ENCODE measurements at regions not wholly inside any gene's neighbourhood (a gene's known extent, or its start where the extent isn't known, plus 50 kb on each side); places are given as distances from the start of the nearest gene placed in this dataset.
A peak's percentile ranks its signal among the peaks of the same experiment; 100 is the strongest.
"Not testable (repeated sequence)": the region's sequence is repeated elsewhere in the genome, so short reads cannot be mapped to it uniquely, and the experiment has no call there.

DNA sequence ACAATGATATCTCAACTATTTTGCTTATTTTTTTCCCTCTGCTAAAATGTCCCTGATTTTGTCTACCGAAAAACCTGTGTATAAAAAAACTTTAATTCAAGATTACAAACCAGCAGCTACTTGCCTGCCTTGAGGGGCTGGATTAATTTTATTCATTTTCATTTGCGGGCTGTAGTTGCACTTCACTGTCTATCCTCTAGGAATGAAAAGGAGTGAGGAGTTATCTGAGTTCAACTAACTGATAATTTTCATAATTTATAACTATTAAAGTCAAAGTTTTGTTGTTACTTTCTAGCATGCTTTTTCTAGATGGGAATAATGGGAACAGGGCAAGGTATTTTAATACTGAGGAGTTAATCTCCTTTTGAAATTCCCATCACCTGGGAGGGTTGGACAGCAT lies 50.3 kb upstream of the AGTPBP1 start:
- DNase-seq = not testable (repeated sequence)

DNA sequence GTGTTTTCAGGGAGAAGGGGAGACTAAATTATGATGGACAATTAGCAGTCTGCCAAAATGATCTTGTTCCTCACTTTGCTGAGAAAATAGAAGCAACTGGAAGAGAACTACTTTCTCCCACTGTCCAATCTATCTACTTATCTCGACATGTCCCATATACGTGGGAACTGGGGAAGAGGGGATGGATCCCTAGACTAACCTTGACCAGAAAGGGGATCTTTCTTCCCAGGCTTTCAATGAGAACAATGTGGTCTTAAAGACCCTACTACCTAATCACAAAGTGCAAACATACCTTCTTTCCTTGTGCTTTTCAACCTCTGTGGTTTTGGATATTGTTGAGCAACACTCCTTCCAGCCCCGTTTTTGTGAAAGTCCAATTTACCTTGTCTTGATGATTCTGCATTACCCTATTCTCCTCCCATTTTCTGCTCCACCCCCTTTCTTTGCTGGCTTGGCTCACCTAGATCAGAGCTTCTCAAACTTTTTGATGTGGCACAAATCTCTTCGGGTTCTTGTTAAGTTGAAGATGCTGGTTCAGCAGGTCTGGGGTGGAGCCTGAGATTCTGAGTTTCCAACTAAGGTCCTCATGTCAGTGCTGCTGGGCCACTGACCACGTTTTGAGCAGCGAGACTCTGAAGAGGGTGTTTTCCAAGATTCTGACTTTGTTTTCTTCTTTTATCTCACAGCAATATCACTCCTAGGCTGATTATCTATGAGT lies 61.4 kb upstream of the AGTPBP1 start:
- not testable (repeated sequence) for DNase-seq

DNA sequence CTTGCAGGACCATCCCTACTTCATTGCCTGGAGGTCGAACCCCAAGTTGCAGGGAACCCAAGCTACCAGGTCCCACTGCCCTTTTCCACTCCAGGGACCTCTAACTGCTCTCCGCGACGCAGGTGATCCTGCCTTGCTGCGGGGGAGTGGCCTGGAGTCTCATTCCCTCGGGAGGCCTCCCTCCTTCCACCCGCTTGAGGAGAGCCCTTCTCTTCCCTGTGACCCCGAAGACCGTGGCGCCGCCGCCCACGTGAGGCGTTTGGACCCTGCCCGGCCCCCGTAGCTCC lies 63.0 kb upstream of the AGTPBP1 start:
- not testable (repeated sequence) for DNase-seq

DNA sequence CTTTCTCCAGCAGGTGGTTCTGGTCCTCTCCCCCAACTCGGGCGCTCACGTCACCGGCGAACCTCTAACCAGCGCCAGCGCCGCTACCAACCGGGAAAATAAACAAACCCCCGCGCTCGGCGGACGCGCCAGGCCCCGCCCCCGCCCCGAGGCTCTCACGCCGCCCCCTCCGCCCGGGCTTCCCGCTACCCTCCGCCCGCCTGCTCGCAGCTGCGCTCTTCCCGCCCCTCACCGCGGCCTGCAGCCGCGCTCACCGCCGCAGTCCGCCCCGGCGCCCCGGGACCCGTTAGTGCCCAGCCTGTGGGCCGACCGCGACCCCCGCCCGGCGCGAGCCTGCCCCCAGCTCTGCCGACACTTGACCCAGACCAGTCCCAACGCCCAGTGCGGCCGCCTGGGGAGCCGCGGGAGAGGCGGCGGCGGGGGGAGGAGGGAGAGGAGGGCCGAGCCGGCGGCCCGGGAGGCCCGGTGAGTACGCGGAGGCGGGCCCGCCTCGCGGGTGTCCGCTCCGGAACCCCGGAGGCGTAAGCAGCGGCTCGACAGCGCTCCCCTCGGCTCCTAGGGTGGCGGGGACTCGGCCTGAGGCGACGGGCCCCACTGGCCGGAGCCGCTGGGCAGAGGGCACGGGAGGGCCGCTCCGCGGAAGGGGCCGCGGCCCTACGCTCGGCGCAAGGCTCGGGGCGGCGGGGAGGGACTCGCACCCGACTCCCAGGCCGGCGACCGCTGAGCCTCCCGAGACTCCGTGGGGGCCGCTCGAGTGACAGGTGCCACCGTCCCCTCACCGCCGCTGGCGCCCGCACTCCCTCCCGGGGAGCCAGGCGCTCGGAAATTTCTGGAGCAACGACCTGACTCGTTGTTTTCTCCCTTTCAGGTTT lies 63.6 kb upstream of the AGTPBP1 start:
- DNase-seq = peak; percentile 49

DNA sequence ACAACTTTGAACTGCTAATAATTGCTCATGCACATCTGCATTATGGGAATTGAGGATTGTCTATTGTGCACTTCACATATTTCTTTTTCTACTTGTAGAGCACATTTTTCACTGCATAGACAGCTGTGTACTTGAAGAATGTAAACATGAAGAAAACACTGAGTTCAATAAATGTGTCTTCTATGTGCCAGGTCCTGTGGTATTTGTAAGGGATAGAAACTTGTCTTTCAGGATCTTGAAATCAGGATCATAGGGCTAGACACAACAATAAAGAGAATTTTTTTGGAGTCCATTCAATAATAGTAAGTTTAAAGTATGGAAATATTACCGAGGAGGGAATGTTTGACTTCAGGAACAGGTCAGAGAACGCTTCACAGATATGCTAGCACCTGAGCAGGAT lies 66.6 kb upstream of the AGTPBP1 start:
- not testable (repeated sequence) for DNase-seq

DNA sequence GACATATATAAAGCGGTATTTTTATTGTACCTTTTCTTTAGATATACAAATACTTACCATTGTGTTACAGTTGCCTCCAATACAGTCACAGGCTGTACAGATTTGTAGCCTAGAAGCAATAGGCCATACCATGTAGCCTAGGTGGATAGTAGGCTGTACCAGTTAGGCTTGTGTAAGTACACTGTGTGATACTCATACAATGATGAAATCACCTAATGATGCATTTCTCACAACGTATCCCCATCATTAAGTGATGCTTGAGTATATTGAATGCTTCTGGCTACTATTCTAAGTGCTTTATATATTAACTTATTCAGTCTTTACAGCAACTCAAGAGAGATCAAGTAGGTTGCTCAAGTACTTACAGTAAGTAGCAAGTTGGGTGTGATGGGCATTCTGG lies 71.6 kb upstream of the AGTPBP1 start:
- not testable (repeated sequence) for DNase-seq

DNA sequence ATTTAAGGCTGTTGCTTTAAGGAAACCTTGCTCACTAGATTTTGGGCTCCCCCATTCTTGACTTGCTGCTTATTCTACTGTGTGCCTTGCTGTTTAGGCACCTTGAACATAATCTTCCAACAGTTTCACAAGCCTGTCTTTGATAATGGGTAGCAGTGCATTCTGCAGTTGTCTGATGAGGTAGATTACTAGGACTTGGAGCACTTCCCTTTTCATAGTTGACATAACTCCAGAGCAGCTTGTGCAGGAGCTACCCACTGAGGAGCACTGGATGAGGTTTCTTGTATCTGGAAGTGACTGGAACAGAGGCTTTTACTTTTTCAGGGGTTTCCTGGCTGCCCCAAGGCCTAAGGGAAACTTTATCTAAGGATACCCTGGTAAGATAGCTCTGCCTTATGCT lies 73.0 kb upstream of the AGTPBP1 start:
- DNase-seq = not testable (repeated sequence)

DNA sequence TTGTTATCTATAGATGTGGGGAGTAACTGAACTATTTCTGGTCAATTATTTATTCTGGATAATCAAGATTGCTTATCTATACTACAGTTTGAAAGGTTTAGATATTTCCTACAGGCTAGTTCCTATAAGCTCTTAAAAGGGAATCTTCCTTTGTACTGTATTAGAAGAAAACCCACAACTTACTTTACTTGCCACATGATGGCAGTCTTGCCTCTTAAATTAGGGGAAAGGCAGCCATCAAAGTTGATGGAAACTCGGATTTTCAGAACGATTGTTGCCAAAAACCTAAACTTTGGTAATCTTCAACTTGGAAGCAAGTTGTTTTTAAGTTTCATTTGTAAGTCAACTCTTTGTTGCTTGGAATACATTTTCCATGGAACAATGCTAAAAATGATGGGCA lies 77.2 kb upstream of the AGTPBP1 start:
- DNase-seq = peak; percentile 40

DNA sequence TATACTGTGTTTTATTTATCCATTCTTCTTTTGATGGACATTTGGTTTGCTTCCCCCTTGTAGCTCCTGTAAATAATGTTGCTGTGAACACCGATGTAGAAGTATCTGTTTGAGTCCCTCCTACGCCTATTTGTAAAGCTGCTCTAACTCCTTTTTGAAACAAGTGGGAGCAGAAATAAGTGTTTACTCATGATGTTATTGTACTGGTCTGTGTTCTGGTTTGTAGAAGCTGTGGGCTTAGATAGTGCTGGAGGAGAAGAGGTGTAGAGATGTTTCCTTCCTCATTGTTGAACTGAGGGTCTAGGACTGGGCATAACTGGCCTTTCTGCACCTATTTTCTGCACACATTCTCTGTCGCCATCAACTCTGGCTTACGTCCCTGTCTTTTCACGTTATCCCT lies 78.8 kb upstream of the AGTPBP1 start:
- DNase-seq = not testable (repeated sequence)

DNA sequence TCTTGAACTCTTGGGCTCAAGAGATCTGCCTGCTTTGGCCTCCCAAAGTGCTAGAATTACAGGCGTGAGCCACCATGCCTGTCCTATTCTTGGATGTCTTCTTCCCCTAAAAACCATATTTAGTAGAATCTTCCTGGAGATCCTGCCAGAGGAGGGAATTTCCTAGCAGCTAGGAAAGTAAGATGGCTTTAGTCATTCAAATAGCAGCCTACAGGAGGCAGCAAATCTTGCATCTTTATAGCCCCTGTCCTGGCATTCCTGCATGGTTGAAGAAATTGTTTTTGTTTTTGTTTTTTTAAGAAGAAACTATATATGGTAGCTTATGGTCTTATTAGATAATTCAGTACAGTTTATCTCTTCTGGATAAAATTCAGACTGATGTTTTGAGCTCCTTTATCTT lies 83.2 kb upstream of the AGTPBP1 start:
- peak; percentile 14 for DNase-seq

DNA sequence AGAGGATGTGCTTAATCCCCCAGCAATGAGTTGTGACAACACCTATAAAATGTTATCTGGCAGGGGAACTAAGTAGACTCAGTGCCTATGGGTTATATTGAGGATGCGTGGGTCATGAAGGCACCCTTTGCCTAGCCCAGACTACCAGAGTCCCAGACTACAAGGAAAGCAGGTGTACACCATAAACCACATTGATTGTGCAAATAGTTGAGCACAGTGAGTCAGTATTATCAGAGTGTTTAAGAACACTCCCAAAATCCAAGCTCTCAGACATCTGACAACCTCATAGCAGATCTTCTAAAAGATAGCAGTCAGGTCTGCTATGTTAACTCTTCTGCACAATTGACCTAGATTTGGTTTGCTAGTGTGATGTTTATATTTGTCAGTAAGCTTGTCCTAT lies 92.8 kb upstream of the AGTPBP1 start:
- DNase-seq = not testable (repeated sequence)

DNA sequence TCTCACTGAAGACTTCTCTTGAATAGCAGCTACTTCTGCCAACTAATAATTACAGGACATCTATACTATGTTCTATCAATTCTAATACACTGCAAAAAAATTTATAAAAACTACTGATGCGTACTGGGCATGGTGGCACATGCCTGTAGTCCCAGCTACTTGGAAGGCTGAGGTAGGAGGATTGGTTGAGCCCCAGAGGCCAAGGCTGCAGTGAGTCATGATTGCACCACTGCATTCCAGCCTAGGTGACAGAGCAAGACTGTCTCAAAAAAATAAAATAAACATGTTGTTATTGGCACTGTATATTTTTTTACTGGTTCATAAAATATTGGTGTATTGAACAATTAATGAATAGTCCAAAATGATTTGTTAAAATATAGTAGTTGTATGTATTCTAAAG lies 97.0 kb upstream of the NAA35 start:
- peak; percentile 29 for DNase-seq

DNA sequence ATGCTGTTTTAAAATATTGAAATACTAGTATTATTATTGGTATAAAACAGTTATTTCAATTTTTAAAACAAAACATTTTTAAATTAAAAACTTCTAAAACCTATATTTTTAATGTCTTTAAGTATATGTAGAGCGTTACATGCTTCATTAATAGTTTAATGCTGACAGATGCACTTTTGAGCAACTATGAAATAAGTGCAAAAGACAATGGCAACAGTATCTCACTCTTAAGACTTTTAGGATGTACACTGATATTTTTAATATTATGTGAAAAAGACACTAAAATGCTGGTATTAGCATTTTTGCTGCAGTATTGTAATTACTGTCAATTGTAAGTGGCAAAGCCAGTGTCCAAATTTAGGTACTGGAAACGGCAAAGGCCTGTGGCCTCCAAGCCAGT lies 93.2 kb upstream of the NAA35 start:
- not testable (repeated sequence) for DNase-seq

DNA sequence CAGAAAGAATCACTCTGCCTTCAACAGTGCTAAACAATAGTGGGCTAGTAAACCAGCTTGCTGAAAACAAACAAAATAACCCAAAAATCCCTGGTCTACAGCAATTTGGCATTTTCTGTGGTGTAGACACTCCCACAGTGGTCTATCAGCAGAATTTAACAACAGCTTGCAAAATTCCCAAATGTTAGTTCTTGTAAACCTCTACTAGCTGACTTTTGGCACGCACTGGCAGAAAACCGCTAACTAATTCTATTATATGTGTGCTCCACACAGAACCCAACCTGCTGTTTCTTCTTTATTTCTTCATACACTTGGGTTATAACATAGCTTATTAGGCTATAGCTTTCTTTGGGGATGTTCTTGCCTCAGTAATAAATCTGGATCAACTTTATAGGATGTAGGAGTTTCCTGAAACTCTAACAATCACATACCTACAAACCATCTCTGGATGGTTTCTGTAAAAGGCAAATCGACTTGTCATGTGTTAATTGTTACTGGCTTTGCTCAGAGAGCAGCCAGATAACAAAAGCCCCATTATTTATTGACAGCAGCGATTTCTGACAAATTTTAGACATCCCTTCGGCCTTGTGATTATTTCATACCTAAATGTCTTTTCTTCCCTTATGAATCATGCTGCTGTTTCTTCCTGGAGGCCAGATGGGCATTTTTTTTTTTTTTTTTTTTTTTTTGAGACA lies 82.7 kb upstream of the NAA35 start:
- no peak for DNase-seq

DNA sequence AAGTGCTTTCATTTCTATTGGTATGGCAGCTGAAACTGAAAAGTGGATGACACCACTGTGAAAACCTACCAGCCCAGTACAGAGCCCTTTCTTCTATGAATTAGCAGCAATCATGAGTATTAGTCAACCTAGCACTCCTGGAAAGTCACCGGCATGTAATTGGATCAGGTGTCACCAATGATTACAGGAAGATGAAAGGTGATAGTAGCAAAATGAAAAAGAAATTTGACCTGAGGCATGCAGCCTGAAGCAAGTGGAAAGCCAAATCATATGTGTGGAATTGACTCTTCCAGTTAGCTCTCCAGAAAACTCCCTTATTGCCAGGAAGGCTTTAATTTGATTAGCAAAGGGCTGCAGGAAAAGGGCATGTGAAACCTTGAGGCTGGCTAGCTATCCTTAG lies 81.2 kb upstream of the NAA35 start:
- DNase-seq = no peak

DNA sequence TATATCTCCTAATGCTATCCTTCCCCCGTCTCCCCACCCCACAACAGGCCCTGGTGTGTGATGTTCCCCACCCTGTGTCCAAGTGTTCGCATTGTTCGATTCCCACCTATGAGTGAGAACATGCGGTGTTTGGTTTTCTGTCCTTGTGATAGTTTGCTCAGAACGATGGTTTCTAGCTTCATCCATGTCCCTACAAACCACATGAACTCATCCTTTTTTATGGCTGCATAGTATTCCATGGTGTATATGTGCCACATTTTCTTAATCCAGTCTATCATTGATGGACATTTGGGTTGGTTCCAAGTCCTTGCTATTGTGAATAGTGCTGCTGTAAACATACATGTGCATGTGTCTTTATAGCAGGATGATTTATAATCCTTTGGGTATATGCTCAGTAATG lies 79.1 kb upstream of the NAA35 start:
- DNase-seq = not testable (repeated sequence)

DNA sequence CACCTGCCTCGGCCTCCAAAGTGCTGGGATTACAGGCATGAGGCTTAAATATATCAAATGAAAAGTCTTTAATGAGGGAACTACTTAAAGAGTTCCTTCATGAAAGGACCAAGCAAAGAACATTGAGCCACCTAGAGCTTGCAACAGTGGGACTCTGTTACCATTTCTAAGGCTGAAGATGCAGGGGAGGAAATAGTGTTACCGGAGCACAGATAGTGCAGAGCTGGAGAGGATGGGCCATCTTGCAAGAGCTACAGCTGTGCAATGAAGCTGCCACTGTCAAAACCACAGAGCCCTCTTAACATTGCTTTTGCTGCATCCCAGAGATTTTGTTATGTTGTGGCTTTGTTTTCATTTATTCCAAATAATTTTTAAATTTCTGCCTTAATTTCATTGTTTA lies 77.1 kb upstream of the NAA35 start:
- no peak for DNase-seq

DNA sequence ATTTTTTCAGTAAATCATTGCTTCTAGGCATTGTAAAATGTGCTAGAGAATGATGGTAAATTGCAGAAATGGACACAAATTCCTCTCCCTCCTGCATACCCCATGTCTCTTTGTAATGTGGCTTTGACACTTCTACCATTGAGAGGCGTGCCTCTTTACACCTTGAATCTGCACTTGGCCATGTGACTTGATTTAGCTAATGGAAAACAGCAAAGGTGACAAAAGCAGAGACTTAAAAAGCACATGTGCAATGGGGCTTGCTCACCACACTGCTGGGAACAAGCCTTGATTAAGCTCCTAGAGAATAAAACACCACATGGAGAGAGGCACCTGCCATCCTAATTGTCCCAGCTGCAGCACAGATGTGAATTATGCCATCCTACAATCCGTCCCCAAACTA lies 69.9 kb upstream of the NAA35 start:
- no peak for DNase-seq

DNA sequence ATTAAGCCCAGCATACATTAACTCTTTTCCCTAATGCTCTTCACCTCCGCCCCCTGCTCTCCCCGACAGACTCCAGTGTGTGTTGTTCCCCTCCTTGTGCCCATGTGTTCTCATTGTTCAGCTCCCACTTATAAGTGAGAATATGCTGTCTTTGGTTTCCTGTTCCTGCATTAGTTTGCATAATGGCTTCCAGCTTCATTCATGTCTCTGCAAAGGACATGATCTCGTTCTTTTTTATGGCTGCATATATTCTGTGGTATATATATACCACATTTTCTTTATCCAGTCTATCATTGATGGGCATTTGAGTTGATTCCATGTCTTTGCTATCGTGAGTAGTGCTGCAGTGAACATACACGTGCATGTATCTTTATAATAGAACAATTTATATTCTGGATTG lies 69.3 kb upstream of the NAA35 start:
- DNase-seq = not testable (repeated sequence)

DNA sequence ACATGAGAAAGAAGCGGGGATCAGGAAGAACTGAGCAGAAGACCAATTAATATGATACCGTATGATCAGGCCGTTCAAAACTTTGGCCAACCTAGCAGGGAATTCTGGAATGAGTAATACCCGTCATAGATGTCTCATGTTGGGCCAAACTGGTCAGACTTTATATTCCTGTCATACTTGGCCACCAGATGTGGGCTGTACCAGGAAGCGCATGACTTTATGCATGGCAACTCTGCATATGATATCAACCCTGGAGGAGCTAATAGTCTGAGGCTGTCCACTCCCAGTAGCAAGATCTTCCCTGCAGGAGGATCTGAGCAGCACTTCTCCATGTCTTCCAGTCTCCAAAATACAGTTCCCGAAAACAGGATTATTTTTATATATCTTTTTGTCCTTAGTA lies 68.5 kb upstream of the NAA35 start:
- DNase-seq = no peak

DNA sequence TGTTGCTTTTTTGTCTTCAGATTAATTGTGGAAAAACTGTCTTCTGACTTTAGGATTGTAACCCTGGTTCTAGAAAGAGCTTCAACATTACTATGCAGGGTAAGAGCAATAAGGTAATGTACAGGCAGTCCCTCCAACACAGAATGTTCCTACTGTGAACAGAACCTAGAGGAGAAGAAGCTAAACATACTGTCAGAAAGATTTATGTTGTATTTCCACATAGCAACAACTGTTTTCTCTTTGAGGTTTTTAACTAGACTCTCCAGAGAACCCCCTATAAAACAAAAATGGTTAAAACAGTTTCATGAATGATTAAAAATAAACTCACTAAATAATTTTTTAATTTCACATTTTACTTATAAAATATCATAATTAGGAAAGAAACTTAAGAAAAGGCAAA lies 64.3 kb upstream of the NAA35 start:
- no peak for DNase-seq

DNA sequence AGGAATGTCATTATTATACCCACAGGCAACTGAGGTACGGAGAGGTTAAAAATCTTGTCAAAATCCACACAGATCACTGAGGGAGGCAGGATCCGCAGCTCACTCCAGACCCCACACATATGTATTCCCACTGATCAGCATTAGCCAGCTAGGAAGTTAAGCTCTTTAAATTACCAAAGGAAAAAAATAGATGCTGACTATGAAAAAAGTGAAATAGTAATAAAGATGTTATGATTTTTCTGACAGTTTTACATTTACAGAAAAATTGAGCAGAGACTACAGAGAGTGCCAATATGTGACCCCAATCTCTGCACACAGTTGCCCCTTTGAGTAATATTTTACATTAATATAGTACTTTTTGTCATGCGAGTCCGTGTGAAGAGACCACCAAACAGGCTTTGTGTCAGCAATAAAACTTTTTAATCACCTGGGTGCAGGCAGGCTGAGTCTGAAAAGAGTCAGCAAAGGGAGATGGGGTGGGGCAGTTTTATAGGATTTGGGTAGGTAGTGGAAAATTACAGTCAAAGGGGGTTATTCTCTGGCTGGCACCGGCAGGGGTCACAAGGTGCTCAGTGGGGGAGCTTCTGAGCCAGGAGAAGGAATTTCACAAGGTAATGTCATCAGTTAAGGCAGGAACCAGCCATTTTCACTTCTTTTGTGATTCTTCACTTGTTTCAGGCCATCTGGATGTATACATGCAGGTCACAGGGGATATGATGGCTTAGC lies 61.9 kb upstream of the NAA35 start:
- DNase-seq = not testable (repeated sequence)

DNA sequence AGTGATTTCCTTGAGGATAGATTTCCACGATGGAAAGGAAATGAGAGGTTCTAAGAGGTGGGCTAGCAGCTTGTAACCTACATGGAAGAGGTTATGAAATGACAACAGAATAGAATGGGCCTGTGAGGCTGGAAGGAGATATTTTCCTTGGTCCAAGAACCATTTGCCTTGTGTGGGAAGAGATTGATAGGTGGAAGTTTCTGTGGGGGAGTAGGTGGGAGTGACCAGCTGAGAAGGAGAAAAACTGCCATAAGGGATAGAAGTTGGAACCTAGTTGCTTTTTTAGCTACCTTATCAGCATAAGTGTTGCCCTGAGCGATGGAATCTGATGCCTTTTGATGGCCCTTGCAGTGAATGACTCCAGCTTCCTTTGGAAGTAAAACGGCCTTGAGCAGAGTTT lies 60.4 kb upstream of the NAA35 start:
- not testable (repeated sequence) for DNase-seq
